ENCODE measurements at regions not wholly inside any gene's neighbourhood (a gene's known extent, or its start where the extent isn't known, plus 50 kb on each side); places are given as distances from the start of the nearest gene placed in this dataset.
"Not testable (repeated sequence)": the region's sequence is repeated elsewhere in the genome, so short reads cannot be mapped to it uniquely, and the experiment has no call there.

- DNase-seq (ENCODE audit: low spot score) = no peak
Measured at GRCh38 chr12:47373554-47374150, 293.9 kb upstream of the AMIGO2 start.

GRCh38 chr12:47370421-47370820 lies 290.7 kb upstream of the AMIGO2 start:
- no peak for DNase-seq (ENCODE audit: low spot score)

- DNase-seq (ENCODE audit: low spot score) = no peak
Measured at GRCh38 chr12:47369085-47369484, 289.3 kb upstream of the AMIGO2 start.

GRCh38 chr12:47367912-47368537 lies 288.3 kb upstream of the AMIGO2 start:
- DNase-seq (ENCODE audit: low spot score) = no peak

- DNase-seq (ENCODE audit: low spot score) = no peak
Measured at GRCh38 chr12:47366579-47366978, 286.8 kb upstream of the AMIGO2 start.

GRCh38 chr12:47366157-47366556 lies 286.4 kb upstream of the AMIGO2 start:
- DNase-seq (ENCODE audit: low spot score) = no peak

- DNase-seq (ENCODE audit: low spot score) = not testable (repeated sequence)
Measured at GRCh38 chr12:47365443-47366076, 285.8 kb upstream of the AMIGO2 start.

- DNase-seq (ENCODE audit: low spot score) = no peak
Measured at GRCh38 chr12:47364261-47364660, 284.5 kb upstream of the AMIGO2 start.

- DNase-seq (ENCODE audit: low spot score) = no peak
Measured at GRCh38 chr12:47362126-47362705, 282.5 kb upstream of the AMIGO2 start.

- no peak for DNase-seq (ENCODE audit: low spot score)
Measured at GRCh38 chr12:47361389-47362021, 281.7 kb upstream of the AMIGO2 start.

GRCh38 chr12:47360771-47361388 lies 281.1 kb upstream of the AMIGO2 start:
- no peak for DNase-seq (ENCODE audit: low spot score)

- no peak for DNase-seq (ENCODE audit: low spot score)
Measured at GRCh38 chr12:47360093-47360480, 280.3 kb upstream of the AMIGO2 start.

- no peak for DNase-seq (ENCODE audit: low spot score)
Measured at GRCh38 chr12:47359310-47360092, 279.7 kb upstream of the AMIGO2 start.

- DNase-seq (ENCODE audit: low spot score) = not testable (repeated sequence)
Measured at GRCh38 chr12:47357006-47357405, 277.2 kb upstream of the AMIGO2 start.

- DNase-seq (ENCODE audit: low spot score) = no peak
Measured at GRCh38 chr12:47356129-47356700, 276.5 kb upstream of the AMIGO2 start.

GRCh38 chr12:47353508-47353907 lies 273.7 kb upstream of the AMIGO2 start:
- DNase-seq (ENCODE audit: low spot score) = no peak

- no peak for DNase-seq (ENCODE audit: low spot score)
Measured at GRCh38 chr12:47352067-47352466, 272.3 kb upstream of the AMIGO2 start.

GRCh38 chr12:47351526-47351925 lies 271.8 kb upstream of the AMIGO2 start:
- DNase-seq (ENCODE audit: low spot score) = no peak

GRCh38 chr12:47350062-47350408 lies 270.3 kb upstream of the AMIGO2 start:
- no peak for DNase-seq (ENCODE audit: low spot score)

GRCh38 chr12:47349137-47350061 lies 269.6 kb upstream of the AMIGO2 start:
- no peak for DNase-seq (ENCODE audit: low spot score)
